ENCODE measurements at regions not wholly inside any gene's neighbourhood (a gene's known extent, or its start where the extent isn't known, plus 50 kb on each side); places are given as distances from the start of the nearest gene placed in this dataset.

DNA sequence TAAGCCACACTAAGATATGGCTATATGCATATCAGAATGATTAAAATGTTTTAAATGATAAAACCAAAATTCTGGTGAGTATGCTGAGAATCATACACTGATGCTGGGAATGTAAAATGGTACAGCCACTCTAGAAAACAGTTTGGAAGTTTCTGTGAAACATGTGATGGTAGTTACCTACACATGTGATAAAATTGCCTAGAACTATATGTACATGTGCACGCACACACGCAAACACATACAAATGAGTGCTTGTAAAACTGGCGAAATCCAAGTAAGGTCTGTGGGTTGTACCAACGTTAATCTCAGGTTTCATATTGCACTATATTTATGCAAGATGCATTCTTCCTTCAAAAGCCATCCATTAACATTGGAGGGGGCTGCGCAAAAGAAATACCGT lies 195.0 kb upstream of the RAB6C start:
- no peaks in the 10 kb centered on the region for H3K9me3 Mint-ChIP-seq (ENCODE audit: low read depth)
- no peak overlapping the region for H3K4me3 Mint-ChIP-seq
- H3K36me3 Mint-ChIP-seq = no peaks in the 10 kb centered on the region
- no peak overlapping the region for H3K27ac Mint-ChIP-seq
- no peaks in the 10 kb centered on the region for H3K4me1 Mint-ChIP-seq
- H3K27me3 Mint-ChIP-seq = no peaks in the 10 kb centered on the region
- DNase-seq (no peak), ATAC-seq (no peak)
- CTCF ChIA-PET = no interaction called here

GRCh38 chr2:129791712-129792111 lies 187.8 kb upstream of the RAB6C start:
- no peaks in the 10 kb centered on the region for H3K9me3 Mint-ChIP-seq (ENCODE audit: low read depth)

GRCh38 chr2:129793431-129793902 lies 186.0 kb upstream of the RAB6C start:
- Mint-ChIP-seq H3K27ac (no peak overlapping the region), H3K27me3 (no peaks in the 10 kb centered on the region), H3K36me3 (no peaks in the 10 kb centered on the region), H3K4me1 (no peaks in the 10 kb centered on the region), H3K9me3 (ENCODE audit: low read depth) (no peaks in the 10 kb centered on the region), H3K4me3 (no peak overlapping the region)
- DNase-seq (no peak), ATAC-seq (no peak)
- CTCF ChIA-PET = no interaction called here

More at GRCh38 chr2:129791712-129792111, 187.8 kb upstream of the RAB6C start:
- no peak for ATAC-seq
- no peak overlapping the region for H3K4me3 Mint-ChIP-seq
- no peaks in the 10 kb centered on the region for H3K27me3 Mint-ChIP-seq
- no peaks in the 10 kb centered on the region for H3K36me3 Mint-ChIP-seq
- DNase-seq = no peak
- H3K27ac Mint-ChIP-seq = no peak overlapping the region
- no peaks in the 10 kb centered on the region for H3K4me1 Mint-ChIP-seq
- CTCF ChIA-PET = no interaction called here

DNA sequence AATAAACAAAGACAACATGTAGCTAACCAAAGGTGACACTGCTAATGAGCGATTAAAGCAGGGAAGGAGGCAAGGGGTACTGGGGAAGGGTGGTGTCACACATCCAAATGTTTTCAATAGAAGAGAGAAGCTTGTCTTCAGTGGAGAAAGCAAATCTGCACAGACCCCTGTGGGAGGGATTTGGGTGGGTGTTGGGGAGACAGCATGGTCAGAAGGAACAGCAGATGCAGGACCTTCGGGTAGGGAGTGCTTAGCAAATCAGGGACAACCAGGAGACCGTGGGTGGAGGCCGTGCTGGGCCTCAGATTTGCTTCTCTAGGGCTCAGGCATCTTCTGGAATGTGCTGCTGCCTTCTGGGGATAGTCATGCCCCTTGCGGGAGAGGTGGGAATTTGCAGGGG lies 185.3 kb upstream of the RAB6C start:
- CTCF ChIA-PET = no interaction called here
- no peaks in the 10 kb centered on the region for H3K9me3 Mint-ChIP-seq (ENCODE audit: low read depth)
- H3K4me3 Mint-ChIP-seq = no peak overlapping the region
- no peaks in the 10 kb centered on the region for H3K27me3 Mint-ChIP-seq
- H3K36me3 Mint-ChIP-seq = no peaks in the 10 kb centered on the region
- H3K27ac Mint-ChIP-seq = no peak overlapping the region
- DNase-seq = no peak
- no peaks in the 10 kb centered on the region for H3K4me1 Mint-ChIP-seq
- no peak for ATAC-seq

GRCh38 chr2:129794540-129794939 lies 184.9 kb upstream of the RAB6C start:
- H3K36me3 Mint-ChIP-seq = no peaks in the 10 kb centered on the region
- H3K4me1 Mint-ChIP-seq = no peaks in the 10 kb centered on the region
- H3K27ac Mint-ChIP-seq = no peak overlapping the region
- DNase-seq (no peak), ATAC-seq (no peak)
- no peaks in the 10 kb centered on the region for H3K9me3 Mint-ChIP-seq (ENCODE audit: low read depth)
- CTCF ChIA-PET = no interaction called here
- no peaks in the 10 kb centered on the region for H3K27me3 Mint-ChIP-seq
- H3K4me3 Mint-ChIP-seq = no peak overlapping the region

DNA sequence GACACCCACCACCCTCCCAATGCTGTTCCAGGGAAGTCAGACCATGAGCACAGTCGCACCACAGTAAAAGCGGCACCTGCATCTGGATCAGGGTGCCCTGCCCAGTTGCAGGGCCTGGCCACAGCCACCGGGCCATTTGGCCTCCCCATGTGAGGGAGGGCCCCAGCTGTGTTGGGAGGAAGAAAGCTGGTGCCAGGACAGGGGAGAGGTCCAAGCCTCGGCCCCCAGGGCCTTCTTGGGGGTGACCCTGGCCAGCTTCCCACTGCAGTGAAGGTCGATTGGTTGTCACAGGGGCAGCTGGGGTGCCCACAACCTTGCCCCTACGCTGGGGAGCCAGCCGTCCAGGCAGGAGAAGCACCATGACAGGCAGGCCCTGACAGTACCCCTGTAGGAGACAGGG lies 183.2 kb upstream of the RAB6C start:
- DNase-seq = no peak
- H3K27ac Mint-ChIP-seq = no peak overlapping the region
- CTCF ChIA-PET = no interaction called here

DNA sequence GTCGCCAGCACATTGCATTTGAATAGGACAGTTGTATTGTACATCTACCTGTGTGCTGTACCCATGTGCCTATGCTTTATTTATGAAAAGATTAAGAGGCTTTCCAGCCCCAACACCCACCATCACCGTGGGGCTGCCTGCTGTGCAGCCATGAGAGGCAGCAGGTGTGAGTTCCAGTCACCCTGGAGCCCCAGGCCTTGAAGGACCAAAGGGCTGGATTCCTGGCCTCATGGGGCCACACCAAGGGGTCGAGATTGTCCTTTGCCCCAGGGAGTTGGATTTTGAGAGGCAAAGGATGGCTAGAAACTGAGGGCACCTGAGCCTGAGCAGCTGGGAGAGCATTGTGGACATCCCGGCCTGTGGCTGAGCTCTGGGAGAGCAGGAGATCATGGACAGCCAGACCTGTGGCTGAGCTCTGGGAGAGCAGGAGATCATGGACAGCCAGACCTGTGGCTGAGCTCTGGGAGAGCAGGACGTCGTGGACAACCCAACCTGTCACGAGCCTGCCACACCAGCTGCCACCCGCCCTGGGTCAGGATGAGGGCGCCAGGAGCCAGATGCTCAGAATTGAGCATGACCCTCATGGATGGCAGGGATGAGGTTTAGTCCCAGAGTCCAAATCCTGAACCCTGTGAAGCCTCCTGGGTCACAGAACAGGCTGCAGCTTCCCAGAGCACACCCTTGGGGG lies 182.5 kb upstream of the RAB6C start:
- H3K27ac Mint-ChIP-seq = no peak overlapping the region
- H3K36me3 Mint-ChIP-seq = no peaks in the 10 kb centered on the region
- CTCF ChIA-PET = no interaction called here
- DNase-seq = no peak
- no peak overlapping the region for H3K4me3 Mint-ChIP-seq
- no peaks in the 10 kb centered on the region for H3K4me1 Mint-ChIP-seq
- H3K27me3 Mint-ChIP-seq = peaks cover 7% of the 10 kb centered on the region
- no peaks in the 10 kb centered on the region for H3K9me3 Mint-ChIP-seq (ENCODE audit: low read depth)
- no peak for ATAC-seq

More for the DNA sequence above, 183.2 kb upstream of the RAB6C start:
- no peak for ATAC-seq
- H3K36me3 Mint-ChIP-seq = no peaks in the 10 kb centered on the region
- H3K4me3 Mint-ChIP-seq = no peak overlapping the region
- no peaks in the 10 kb centered on the region for H3K4me1 Mint-ChIP-seq
- H3K27me3 Mint-ChIP-seq = no peaks in the 10 kb centered on the region
- no peaks in the 10 kb centered on the region for H3K9me3 Mint-ChIP-seq (ENCODE audit: low read depth)

- no peak for DNase-seq
- Mint-ChIP-seq H3K4me3 (no peak overlapping the region), H3K4me1 (no peaks in the 10 kb centered on the region), H3K36me3 (no peaks in the 10 kb centered on the region), H3K9me3 (ENCODE audit: low read depth) (no peaks in the 10 kb centered on the region), H3K27me3 (peaks cover 8% of the 10 kb centered on the region), H3K27ac (no peak overlapping the region)
- no peak for ATAC-seq
- CTCF ChIA-PET = no interaction called here
Measured at GRCh38 chr2:129797489-129798300, 181.8 kb upstream of the RAB6C start.

DNA sequence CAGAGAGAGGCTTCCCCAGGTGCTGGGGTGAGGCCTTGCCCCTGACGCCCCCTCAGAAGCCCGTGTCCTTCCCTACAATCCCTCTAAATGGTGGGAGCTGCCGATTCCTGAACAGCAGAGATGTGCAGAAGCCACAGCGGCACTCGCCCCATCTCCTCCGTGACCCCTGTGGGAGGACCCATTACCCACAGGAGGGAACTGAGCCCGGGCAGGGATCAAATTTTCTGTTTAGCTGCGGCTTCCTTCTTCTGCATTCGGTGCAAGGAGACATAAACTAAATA lies 181.2 kb upstream of the RAB6C start:
- H3K27me3 Mint-ChIP-seq = peaks cover 8% of the 10 kb centered on the region
- no peak overlapping the region for H3K4me3 Mint-ChIP-seq
- no peaks in the 10 kb centered on the region for H3K36me3 Mint-ChIP-seq
- DNase-seq (no peak), ATAC-seq (no peak)
- H3K4me1 Mint-ChIP-seq = no peaks in the 10 kb centered on the region
- CTCF ChIA-PET = no interaction called here
- H3K27ac Mint-ChIP-seq = no peak overlapping the region
- no peaks in the 10 kb centered on the region for H3K9me3 Mint-ChIP-seq (ENCODE audit: low read depth)

DNA sequence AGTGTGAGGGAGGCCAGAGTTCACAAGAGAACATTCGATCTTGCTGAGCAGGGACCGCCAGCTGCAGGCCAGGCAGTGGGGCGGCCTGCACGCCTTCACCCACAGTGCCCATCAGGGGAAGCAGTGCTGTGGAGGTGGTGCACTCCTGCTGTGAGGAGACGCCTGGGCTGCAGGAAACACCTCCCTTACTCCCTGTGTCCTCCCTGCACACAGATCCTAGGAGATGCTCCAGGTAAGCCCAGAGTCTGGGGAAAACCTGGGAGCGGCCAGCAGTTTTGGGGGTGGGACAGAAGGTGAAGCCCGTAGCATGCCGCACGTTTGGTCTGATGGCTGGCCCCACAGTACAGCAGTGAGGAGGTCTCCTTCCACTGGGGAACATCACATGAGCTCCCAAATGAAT lies 180.8 kb upstream of the RAB6C start:
- no peak for DNase-seq
- Mint-ChIP-seq H3K27me3 (peaks cover 8% of the 10 kb centered on the region), H3K9me3 (ENCODE audit: low read depth) (no peaks in the 10 kb centered on the region), H3K36me3 (no peaks in the 10 kb centered on the region), H3K4me3 (no peak overlapping the region), H3K27ac (no peak overlapping the region), H3K4me1 (no peaks in the 10 kb centered on the region)
- CTCF ChIA-PET = no interaction called here
- ATAC-seq = no peak

DNA sequence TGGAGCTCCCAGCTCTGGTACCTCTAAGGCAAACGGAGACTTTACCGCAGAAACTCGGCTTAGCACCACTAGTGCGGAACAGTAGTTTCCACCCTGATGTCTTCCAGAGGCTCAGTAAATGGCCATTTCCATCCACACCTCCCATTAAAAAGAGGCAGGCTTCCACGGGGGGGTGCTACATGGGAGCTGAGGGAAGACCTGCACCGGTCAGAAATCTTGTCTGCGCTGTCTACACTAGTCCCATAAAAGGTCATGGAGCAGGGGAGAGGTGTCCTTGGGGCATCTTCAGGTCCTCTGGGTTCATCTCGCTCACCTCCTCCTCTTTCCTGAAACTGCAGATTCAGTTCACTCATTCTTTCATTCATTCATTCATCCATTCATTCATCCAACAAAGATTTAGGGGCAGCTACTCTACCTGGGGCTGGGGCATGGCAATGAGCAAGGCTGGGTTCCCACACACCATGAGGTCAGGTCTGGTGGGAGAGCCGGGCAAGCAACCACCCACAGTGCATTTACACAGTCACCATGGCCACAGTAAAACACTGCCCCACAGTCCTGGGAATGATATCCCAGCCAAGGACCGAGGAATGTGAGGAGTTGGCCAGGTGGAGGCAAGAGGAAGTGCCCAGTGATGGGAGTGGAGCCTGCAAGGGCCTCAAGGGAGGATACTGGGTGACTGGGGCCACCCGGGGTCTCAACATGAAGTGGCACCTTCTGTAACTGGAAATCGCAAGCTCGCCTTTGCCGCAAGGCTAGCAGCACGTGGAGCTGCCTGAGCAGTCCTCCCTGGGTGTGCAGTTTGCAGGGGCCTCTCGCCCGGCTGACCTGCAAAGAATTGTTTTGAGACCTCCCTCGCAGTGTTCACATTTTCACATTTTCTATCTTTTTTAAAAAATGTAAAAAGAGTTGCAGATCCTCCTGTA lies 180.2 kb upstream of the RAB6C start:
- H3K27ac Mint-ChIP-seq = no peak overlapping the region
- no peak for ATAC-seq
- no peak for DNase-seq
- no peaks in the 10 kb centered on the region for H3K36me3 Mint-ChIP-seq
- H3K4me3 Mint-ChIP-seq = no peak overlapping the region
- no peaks in the 10 kb centered on the region for H3K9me3 Mint-ChIP-seq (ENCODE audit: low read depth)
- peaks cover 8% of the 10 kb centered on the region for H3K27me3 Mint-ChIP-seq
- no peaks in the 10 kb centered on the region for H3K4me1 Mint-ChIP-seq
- CTCF ChIA-PET = no interaction called here

DNA sequence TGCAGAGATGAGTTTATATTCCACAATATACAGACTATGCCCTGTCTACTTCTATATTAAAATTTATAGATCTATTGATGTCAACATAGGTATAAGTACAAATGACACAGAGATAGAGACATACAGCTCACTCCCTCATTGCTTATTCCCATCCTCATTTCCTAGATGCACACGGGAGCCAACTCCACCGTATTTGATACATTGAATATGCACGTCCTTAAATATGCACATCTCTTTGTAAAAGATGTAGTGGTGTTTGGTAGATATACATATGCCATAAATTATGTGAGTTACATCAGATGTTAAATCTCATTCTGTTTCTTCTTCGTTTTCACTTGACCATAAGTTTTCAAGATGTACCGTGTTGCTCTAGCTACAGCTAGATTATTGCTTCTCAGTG lies 179.2 kb upstream of the RAB6C start:
- Mint-ChIP-seq H3K27ac (no peak overlapping the region), H3K4me1 (no peaks in the 10 kb centered on the region), H3K4me3 (no peak overlapping the region), H3K36me3 (no peaks in the 10 kb centered on the region), H3K27me3 (peaks cover 8% of the 10 kb centered on the region), H3K9me3 (ENCODE audit: low read depth) (no peaks in the 10 kb centered on the region)
- DNase-seq (no peak), ATAC-seq (no peak)
- CTCF ChIA-PET = no interaction called here

- ATAC-seq = no peak
- Mint-ChIP-seq H3K27me3 (peaks cover 8% of the 10 kb centered on the region), H3K4me3 (no peak overlapping the region), H3K27ac (no peak overlapping the region), H3K4me1 (no peaks in the 10 kb centered on the region), H3K9me3 (ENCODE audit: low read depth) (no peaks in the 10 kb centered on the region), H3K36me3 (no peaks in the 10 kb centered on the region)
- CTCF ChIA-PET = no interaction called here
- no peak for DNase-seq
Measured at GRCh38 chr2:129800686-129801085, 178.8 kb upstream of the RAB6C start.

DNA sequence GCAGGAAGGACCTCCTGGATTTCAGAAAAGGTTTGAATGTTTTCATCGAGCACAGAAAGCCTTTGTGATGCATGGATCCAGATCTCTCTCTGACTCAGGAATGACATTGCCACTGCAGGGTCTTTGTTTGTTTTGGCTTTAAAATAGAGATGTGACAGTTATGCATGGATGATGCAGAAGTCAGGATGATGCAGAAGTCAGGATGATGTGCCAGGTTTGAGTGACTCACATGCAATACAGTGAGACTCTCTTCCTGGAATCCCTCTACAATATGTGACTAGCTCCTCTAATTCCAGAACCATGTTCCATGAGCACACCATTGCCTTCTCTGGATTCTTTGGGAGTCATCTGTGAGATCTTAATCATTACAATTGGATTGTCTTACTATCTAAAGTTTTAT lies 177.9 kb upstream of the RAB6C start:
- DNase-seq = no peak
- H3K4me3 Mint-ChIP-seq = no peak overlapping the region
- peaks cover 8% of the 10 kb centered on the region for H3K27me3 Mint-ChIP-seq
- ATAC-seq = no peak
- H3K36me3 Mint-ChIP-seq = no peaks in the 10 kb centered on the region
- H3K4me1 Mint-ChIP-seq = no peaks in the 10 kb centered on the region
- CTCF ChIA-PET = no interaction called here
- no peaks in the 10 kb centered on the region for H3K9me3 Mint-ChIP-seq (ENCODE audit: low read depth)
- no peak overlapping the region for H3K27ac Mint-ChIP-seq

Data from activated CD8-positive, alpha-beta memory T cell treated with anti-CD3 and anti-CD28 coated beads, Interleukin-2, amount 10 ng/mL, durations not matched to agents 7 days and 5 days (primary cell).